HepG2 (cell line): ENCODE measurements at regions not wholly inside any gene's neighbourhood (a gene's known extent, or its start where the extent isn't known, plus 50 kb on each side); places are given as distances from the start of the nearest gene placed in this dataset.

Source experiments
- ATAC-seq: fragments of 200-7000 bp; cut with Tn5 transposase; 3 replicates; pipeline ENCODE4 v1.9.1; 2020; ENCODE audit warnings: mild to moderate bottlenecking, moderate library complexity
- BruUV-seq: library from RNA; stranded (reverse); fragments of 400-500 nt; replicated peaks from 2 replicates; lab custom pipeline; 2021; lab: Mats Ljungman, UMichigan
- CTCF ChIA-PET: fragments of 300-600 bp; formaldehyde crosslinking; extraction: SDS; loops from one replicate; lab custom pipeline; 2021; ENCODE audit warnings: low total read pairs, inconsistent platforms, low intra/inter-chr PET ratio; lab: Yijun Ruan, JAX
- POLR2A ChIA-PET: fragments of 350-600 bp; sonication (Branson Sonifier 250); formaldehyde crosslinking; loops from one replicate; lab custom pipeline; 2020; ENCODE audit warnings: antibody characterized with exemption, inconsistent platforms; lab: Yijun Ruan, JAX
- DNase-seq: peaks from one replicate; pipeline ENCODE4 v3.0.0-alpha.2; 2015; ENCODE audit warnings: low spot score
- FAIRE-seq: peaks from 3 replicates; lab custom pipeline; 2011; peaks lifted over from hg19 to GRCh38; lab: Jason Lieb, UNC
- H2AFZ ChIP-seq: one replicate; pipeline ENCODE4 v1.6.1; 2011; ENCODE audit warnings: low read length, inconsistent platforms
- H3K27ac ChIP-seq: fragments of 300-600 bp; 3 replicates; pipeline ENCODE4 v1.8.0; 2011; ENCODE audit warnings: mixed run types, mild to moderate bottlenecking, mixed read lengths, low read length, inconsistent platforms; ENCODE audit not compliant: insufficient read depth; ENCODE audit errors: extremely low read length
- H3K27me3 ChIP-seq, 2 experiments: fragments of 200-600 bp in 1 of 2; 2 replicates in 1 of 2; 3 replicates in 1 of 2; pipeline versions ENCODE4 v1.6.0 to v1.8.0; 2011; ENCODE audit warnings: low read length in 2 of 2, mild to moderate bottlenecking in 2 of 2, moderate library complexity in 2 of 2, inconsistent platforms in 1 of 2; ENCODE audit not compliant: insufficient read depth in 2 of 2, control insufficient read depth in 1 of 2
- H3K36me3 ChIP-seq, 2 experiments: fragments of 200-600 bp in 1 of 2; replicated peaks in 1 of 2; 2 replicates in 1 of 2; 3 replicates in 1 of 2; pipeline versions ENCODE4 v1.5.1 to v1.8.0; 2011; ENCODE audit warnings: low read length in 2 of 2, inconsistent platforms in 1 of 2; ENCODE audit not compliant: insufficient read depth in 2 of 2, control insufficient read depth in 1 of 2
- H3K4me1 ChIP-seq: 2 replicates; pipeline ENCODE4 v1.5.1; 2012; ENCODE audit warnings: low read length, inconsistent platforms; ENCODE audit not compliant: insufficient read depth
- H3K4me2 ChIP-seq: 2 replicates; pipeline ENCODE4 v1.6.0; 2011; ENCODE audit warnings: low read depth, low read length, inconsistent platforms
- H3K4me3 ChIP-seq, 3 experiments: fragments of 200-600 bp in 1 of 3; sonication (generic), shearing (Covaris generic) in 1 of 3; replicated peaks in 1 of 3; 2 replicates each; pipeline ENCODE4 v1.5.1; 2011 to 2016; ENCODE audit warnings: low read length in 3 of 3, inconsistent platforms in 2 of 3, low read depth in 2 of 3, mild to moderate bottlenecking in 2 of 3, control low read depth in 1 of 3, mixed read lengths in 1 of 3; ENCODE audit not compliant: insufficient read depth in 1 of 3
- H3K79me2 ChIP-seq: one replicate; pipeline ENCODE4 v1.6.1; 2011; ENCODE audit warnings: low read length, inconsistent platforms; ENCODE audit not compliant: insufficient read depth
- H3K9ac ChIP-seq: 2 replicates; pipeline ENCODE4 v1.6.0; 2011; ENCODE audit warnings: mild to moderate bottlenecking, low read depth, low read length, inconsistent platforms; ENCODE audit not compliant: insufficient read depth
- H3K9me3 ChIP-seq: 2 replicates; pipeline ENCODE4 v1.5.1; 2012; ENCODE audit warnings: mild to moderate bottlenecking, low read length
- H4K20me1 ChIP-seq: 2 replicates; pipeline ENCODE4 v1.6.0; 2011; ENCODE audit warnings: inconsistent platforms, mild to moderate bottlenecking, low read length, moderate library complexity; ENCODE audit not compliant: insufficient read depth
- AGO2 ChIP-seq: fragments of 200-400 bp; formaldehyde crosslinking; optimal IDR thresholded peaks from 2 replicates; pipeline ENCODE3; 2017; ENCODE audit warnings: mild to moderate bottlenecking, low read depth, low read length, moderate library complexity
- CCDC6 ChIP-seq: sonication (generic); formaldehyde crosslinking; IDR thresholded peaks from 2 replicates; pipeline ENCODE4 v1.8.1; 2022; ENCODE audit warnings: mild to moderate bottlenecking, missing genetic modification reagents, moderate library complexity
- EEA1 ChIP-seq: sonication (generic); formaldehyde crosslinking; IDR thresholded peaks from 2 replicates; pipeline ENCODE4 v1.5.1; 2020; ENCODE audit warnings: mild to moderate bottlenecking, missing genetic modification reagents, borderline replicate concordance
- GFI1 ChIP-seq: sonication (generic); formaldehyde crosslinking; IDR thresholded peaks from 2 replicates; pipeline ENCODE4 v1.5.0; 2020; ENCODE audit warnings: missing genetic modification reagents, mild to moderate bottlenecking, borderline replicate concordance
- HNF4A ChIP-seq: sonication (generic); formaldehyde crosslinking; IDR thresholded peaks from 2 replicates; pipeline ENCODE4 v1.4.0; 2020; ENCODE audit warnings: missing genetic modification reagents
- MEIS2 ChIP-seq: sonication (generic); formaldehyde crosslinking; IDR thresholded peaks from 2 replicates; pipeline ENCODE4 v1.9.0; 2021; ENCODE audit warnings: mild to moderate bottlenecking, missing genetic modification reagents
- MZF1 ChIP-seq: sonication (generic); formaldehyde crosslinking; IDR thresholded peaks from 2 replicates; pipeline ENCODE4 v1.8.1; 2023; ENCODE audit warnings: mild to moderate bottlenecking, missing genetic modification reagents, borderline replicate concordance
- NCOR1 ChIP-seq: fragments of 200-600 bp; sonication (generic); IDR thresholded peaks from 2 replicates; pipeline ENCODE4 v1.7.0; 2017; ENCODE audit warnings: antibody characterized with exemption, low read length, borderline replicate concordance
- ZNF225 ChIP-seq: sonication (generic); formaldehyde crosslinking; IDR thresholded peaks from 2 replicates; pipeline ENCODE4 v1.4.0; 2020; ENCODE audit warnings: mild to moderate bottlenecking, missing genetic modification reagents
- ZNF30 ChIP-seq: sonication (generic); formaldehyde crosslinking; IDR thresholded peaks from 2 replicates; pipeline ENCODE4 v1.5.0; 2020; ENCODE audit warnings: mild to moderate bottlenecking, missing genetic modification reagents
- ZNF407 ChIP-seq: sonication (generic); formaldehyde crosslinking; IDR thresholded peaks from one replicate; pipeline ENCODE4 v1.5.1; 2020; ENCODE audit warnings: mild to moderate bottlenecking, missing genetic modification reagents; ENCODE audit errors: not compliant biosample characterization
- WGBS: methylation state at CpG from one replicate; pipeline ENCODE4 v1.1.6; 2017; ENCODE audit warnings: low lambda C conversion rate; 5-methylcytosine and 5-hydroxymethylcytosine counted together
- in situ Hi-C: cut with HindIII; loops from 2 replicates; pipeline ENCODE4 v1.10.0; 2017; ENCODE audit warnings: low pct_unique_long_range_greater_than_20kb; ENCODE audit not compliant: extremely low pct_ligation_motif_present
- intact Hi-C: fragments of 100-400 bp; cut with micrococcal nuclease; formaldehyde crosslinking; loops from one replicate; pipeline ENCODE4 v1.10.0; 2022; ENCODE audit not compliant: unreplicated experiment
- TF ChIP-seq, protein P1 (sequence below): sonication (generic); formaldehyde crosslinking; IDR thresholded peaks from 2 replicates; pipeline ENCODE4 v1.4.0; 2020; ENCODE audit warnings: mild to moderate bottlenecking, missing genetic modification reagents
- TF ChIP-seq, protein P2 (sequence below): IDR thresholded peaks from 2 replicates; pipeline ENCODE4 v1.6.1; 2012; ENCODE audit warnings: low read depth, low read length, improper control_type of control experiment

- TF ChIP-seq, protein P1, sequence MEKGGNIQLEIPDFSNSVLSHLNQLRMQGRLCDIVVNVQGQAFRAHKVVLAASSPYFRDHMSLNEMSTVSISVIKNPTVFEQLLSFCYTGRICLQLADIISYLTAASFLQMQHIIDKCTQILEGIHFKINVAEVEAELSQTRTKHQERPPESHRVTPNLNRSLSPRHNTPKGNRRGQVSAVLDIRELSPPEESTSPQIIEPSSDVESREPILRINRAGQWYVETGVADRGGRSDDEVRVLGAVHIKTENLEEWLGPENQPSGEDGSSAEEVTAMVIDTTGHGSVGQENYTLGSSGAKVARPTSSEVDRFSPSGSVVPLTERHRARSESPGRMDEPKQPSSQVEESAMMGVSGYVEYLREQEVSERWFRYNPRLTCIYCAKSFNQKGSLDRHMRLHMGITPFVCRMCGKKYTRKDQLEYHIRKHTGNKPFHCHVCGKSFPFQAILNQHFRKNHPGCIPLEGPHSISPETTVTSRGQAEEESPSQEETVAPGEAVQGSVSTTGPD (CRISPR knock-in tag): no peak
- TF ChIP-seq MZF1 (CRISPR knock-in tag) (no peak), HNF4A (CRISPR knock-in tag) (no peak), CCDC6 (CRISPR knock-in tag) (no peak)
Observed at GRCh38 chr19:28247243-28247642, 965.7 kb downstream of the UQCRFS1 start (continued).

DNA sequence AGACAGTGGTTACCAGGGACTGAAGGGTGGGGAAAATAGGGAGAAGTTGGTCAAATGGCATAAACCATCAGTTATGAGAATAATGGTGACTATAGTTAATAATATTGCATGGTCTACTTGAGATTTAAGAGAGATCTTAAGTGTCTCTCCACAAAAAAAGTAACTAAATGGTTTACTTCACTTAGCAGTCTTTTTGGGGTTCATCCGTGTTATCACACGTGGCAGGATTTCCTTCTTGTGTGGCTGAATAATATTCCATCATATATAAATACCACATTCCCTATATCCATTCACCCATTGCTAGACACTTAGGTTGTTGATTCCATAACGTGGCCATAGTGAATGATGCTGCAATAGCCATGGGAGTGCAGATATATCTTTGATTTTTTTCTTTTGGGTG, 967.0 kb downstream of the UQCRFS1 start:
- Histone ChIP-seq H4K20me1 (no peaks in the 10 kb centered on the region), H3K79me2 (no peaks in the 10 kb centered on the region), H3K4me3 (no peak overlapping the region), H3K9ac (no peak overlapping the region), H3K4me1 (no peaks in the 10 kb centered on the region), H3K27ac (no peak overlapping the region), H3K36me3 (no peaks in the 10 kb centered on the region), H3K4me2 (no peak overlapping the region), H2AFZ (no peak overlapping the region), H3K27me3 (no peaks in the 10 kb centered on the region), H3K9me3 (peaks cover 91% of the 10 kb centered on the region)
- in situ Hi-C loops (no loop called here), intact Hi-C loops (no loop called here)
- BruUV-seq: no TSS peak
- ATAC-seq (no peak), DNase-seq (no peak), FAIRE-seq (no peak)
- CTCF ChIA-PET: no interaction called here
- 2% methylated on average over 3 of the region's 3 CpGs for WGBS
- POLR2A ChIA-PET: no interaction called here
- TF ChIP-seq ZNF407 (no peak), NCOR1 (no peak), ZNF225 (CRISPR knock-in tag) (no peak), MEIS2 (CRISPR knock-in tag) (no peak), AGO2 (no peak), ZNF30 (CRISPR knock-in tag) (no peak), GFI1 (CRISPR knock-in tag) (no peak), EEA1 (no peak)
- TF ChIP-seq, protein P2, sequence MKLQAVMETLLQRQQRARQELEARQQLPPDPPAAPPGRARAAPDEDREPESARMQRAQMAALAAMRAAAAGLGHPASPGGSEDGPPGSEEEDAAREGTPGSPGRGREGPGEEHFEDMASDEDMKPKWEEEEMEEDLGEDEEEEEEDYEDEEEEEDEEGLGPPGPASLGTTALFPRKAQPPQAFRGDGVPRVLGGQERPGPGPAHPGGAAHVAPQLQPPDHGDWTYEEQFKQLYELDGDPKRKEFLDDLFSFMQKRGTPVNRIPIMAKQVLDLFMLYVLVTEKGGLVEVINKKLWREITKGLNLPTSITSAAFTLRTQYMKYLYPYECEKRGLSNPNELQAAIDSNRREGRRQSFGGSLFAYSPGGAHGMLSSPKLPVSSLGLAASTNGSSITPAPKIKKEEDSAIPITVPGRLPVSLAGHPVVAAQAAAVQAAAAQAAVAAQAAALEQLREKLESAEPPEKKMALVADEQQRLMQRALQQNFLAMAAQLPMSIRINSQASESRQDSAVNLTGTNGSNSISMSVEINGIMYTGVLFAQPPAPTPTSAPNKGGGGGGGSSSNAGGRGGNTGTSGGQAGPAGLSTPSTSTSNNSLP: no peak
